ENCODE measurements at regions not wholly inside any gene's neighbourhood (a gene's known extent, or its start where the extent isn't known, plus 50 kb on each side); places are given as distances from the start of the nearest gene placed in this dataset.

DNA sequence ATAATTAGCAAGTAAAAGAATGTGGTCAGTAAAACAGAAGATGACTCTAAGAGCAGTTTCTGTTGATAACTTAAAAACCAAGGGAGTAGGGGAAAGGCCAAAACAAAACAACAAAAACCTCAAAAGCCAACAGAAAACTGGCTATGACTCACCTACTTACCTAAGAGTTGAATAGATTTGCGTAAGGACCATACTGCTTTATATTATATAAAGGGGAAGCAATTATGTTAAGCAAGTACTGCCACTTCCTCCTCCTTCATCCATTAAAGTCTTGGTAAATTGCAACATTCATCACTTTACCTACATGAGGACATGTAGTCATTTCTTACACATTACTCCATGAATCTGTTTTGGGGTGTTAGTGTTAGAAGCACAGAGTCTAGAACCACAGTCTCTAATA, 85.9 kb upstream of the FAM47A start:
- TF ChIP-seq, protein P1, sequence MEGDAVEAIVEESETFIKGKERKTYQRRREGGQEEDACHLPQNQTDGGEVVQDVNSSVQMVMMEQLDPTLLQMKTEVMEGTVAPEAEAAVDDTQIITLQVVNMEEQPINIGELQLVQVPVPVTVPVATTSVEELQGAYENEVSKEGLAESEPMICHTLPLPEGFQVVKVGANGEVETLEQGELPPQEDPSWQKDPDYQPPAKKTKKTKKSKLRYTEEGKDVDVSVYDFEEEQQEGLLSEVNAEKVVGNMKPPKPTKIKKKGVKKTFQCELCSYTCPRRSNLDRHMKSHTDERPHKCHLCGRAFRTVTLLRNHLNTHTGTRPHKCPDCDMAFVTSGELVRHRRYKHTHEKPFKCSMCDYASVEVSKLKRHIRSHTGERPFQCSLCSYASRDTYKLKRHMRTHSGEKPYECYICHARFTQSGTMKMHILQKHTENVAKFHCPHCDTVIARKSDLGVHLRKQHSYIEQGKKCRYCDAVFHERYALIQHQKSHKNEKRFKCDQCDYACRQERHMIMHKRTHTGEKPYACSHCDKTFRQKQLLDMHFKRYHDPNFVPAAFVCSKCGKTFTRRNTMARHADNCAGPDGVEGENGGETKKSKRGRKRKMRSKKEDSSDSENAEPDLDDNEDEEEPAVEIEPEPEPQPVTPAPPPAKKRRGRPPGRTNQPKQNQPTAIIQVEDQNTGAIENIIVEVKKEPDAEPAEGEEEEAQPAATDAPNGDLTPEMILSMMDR (IDR thresholded peaks at IDR 0.05), result no peak
- no peak for TF ChIP-seq POLR2A (IDR thresholded peaks at IDR 0.05)
